Mesendoderm (in vitro differentiated cells): ENCODE measurements at regions not wholly inside any gene's neighbourhood (a gene's known extent, or its start where the extent isn't known, plus 50 kb on each side); places are given as distances from the start of the nearest gene placed in this dataset.

Experiments used
- DNase-seq: peaks from one replicate; pipeline ENCODE4 v3.0.0; 2013
- H2AK5ac ChIP-seq: 2 replicates; pipeline ENCODE4 v1.6.1; 2013; ENCODE audit warnings: low read length, inconsistent platforms
- H2BK120ac ChIP-seq: 2 replicates; pipeline ENCODE4 v1.6.1; 2013; ENCODE audit warnings: low read depth, mild to moderate bottlenecking, low read length, moderate library complexity, mixed read lengths
- H2BK15ac ChIP-seq: replicated peaks from 2 replicates; pipeline ENCODE4 v1.6.1; 2013; ENCODE audit warnings: low read depth, mild to moderate bottlenecking, moderate library complexity
- H2BK5ac ChIP-seq: 2 replicates; pipeline ENCODE4 v1.6.1; 2013; ENCODE audit warnings: low read length, inconsistent platforms
- H3K18ac ChIP-seq: 2 replicates; pipeline ENCODE4 v1.6.1; 2013; ENCODE audit warnings: mild to moderate bottlenecking, low read length, mixed read lengths
- H3K23ac ChIP-seq: one replicate; pipeline ENCODE4 v1.6.1; 2013; ENCODE audit warnings: low read length
- H3K27ac ChIP-seq: 2 replicates; pipeline ENCODE4 v1.5.1; 2013; ENCODE audit warnings: low read depth, mild to moderate bottlenecking, inconsistent platforms, low read length, moderate library complexity
- H3K27me3 ChIP-seq: 2 replicates; pipeline ENCODE4 v1.6.1; 2013; ENCODE audit warnings: low read length, control low read depth, mild to moderate bottlenecking, inconsistent platforms; ENCODE audit not compliant: insufficient read depth, poor library complexity
- H3K36me3 ChIP-seq: 2 replicates; pipeline ENCODE4 v1.6.1; 2013; ENCODE audit warnings: low read length, inconsistent platforms; ENCODE audit not compliant: control insufficient read depth, insufficient read depth
- H3K4ac ChIP-seq: one replicate; pipeline ENCODE4 v1.6.1; 2013; ENCODE audit warnings: low read depth, mild to moderate bottlenecking, low read length, moderate library complexity
- H3K4me1 ChIP-seq: 2 replicates; pipeline ENCODE4 v1.6.1; 2013; ENCODE audit warnings: low read depth, low read length, inconsistent platforms; ENCODE audit not compliant: control insufficient read depth
- H3K4me2 ChIP-seq: 2 replicates; pipeline ENCODE4 v1.6.1; 2013; ENCODE audit warnings: low read length
- H3K4me3 ChIP-seq: 2 replicates; pipeline ENCODE4 v1.5.1; 2013; ENCODE audit warnings: mild to moderate bottlenecking, low read length
- H3K56ac ChIP-seq: one replicate; pipeline ENCODE4 v1.6.1; 2013; ENCODE audit warnings: low read length
- H3K79me1 ChIP-seq: 2 replicates; pipeline ENCODE4 v1.6.1; 2013; ENCODE audit warnings: low read length, inconsistent platforms
- H3K79me2 ChIP-seq: 2 replicates; pipeline ENCODE4 v1.6.1; 2013; ENCODE audit warnings: mild to moderate bottlenecking, low read length; ENCODE audit not compliant: control insufficient read depth, insufficient read depth
- H3K9ac ChIP-seq: 2 replicates; pipeline ENCODE4 v1.6.1; 2013; ENCODE audit warnings: low read length, inconsistent platforms
- H4K5ac ChIP-seq: one replicate; pipeline ENCODE4 v1.6.1; 2013; ENCODE audit warnings: low read length
- H4K8ac ChIP-seq: one replicate; pipeline ENCODE4 v1.6.1; 2013; ENCODE audit warnings: low read depth, mild to moderate bottlenecking, control low read depth, low read length, moderate library complexity
- WGBS: extraction: QIAGEN DNeasy Blood & Tissue Kit; methylation state at CpG from one replicate; pipeline ENCODE4 v1.1.7; 2013; ENCODE audit warnings: low lambda C conversion rate, missing lambda C conversion rate; ENCODE audit not compliant: insufficient coverage; ENCODE audit errors: extremely low coverage; 5-methylcytosine and 5-hydroxymethylcytosine counted together

GRCh38 chr7:17534348-17534747, 235.9 kb downstream of the AHR start:
- no peaks in the 10 kb centered on the region for H3K79me2 ChIP-seq
- no peak overlapping the region for H3K4ac ChIP-seq
- no peak overlapping the region for H4K5ac ChIP-seq
- H3K27me3 ChIP-seq: no peaks in the 10 kb centered on the region
- H2BK120ac ChIP-seq: no peak overlapping the region
- no peaks in the 10 kb centered on the region for H3K79me1 ChIP-seq
- H3K36me3 ChIP-seq: no peaks in the 10 kb centered on the region
- H4K8ac ChIP-seq: no peak overlapping the region
- H3K4me3 ChIP-seq: no peak overlapping the region
- H3K9ac ChIP-seq: no peak overlapping the region
- H3K23ac ChIP-seq: no peak overlapping the region
- no peak for DNase-seq
- no CpG with 5 or more reads among the region's 3 CpGs for WGBS
- H2AK5ac ChIP-seq: no peak overlapping the region
- H3K18ac ChIP-seq: no peak overlapping the region
- no peak overlapping the region for H2BK5ac ChIP-seq
- H3K27ac ChIP-seq: no peak overlapping the region
- H3K4me1 ChIP-seq: no peaks in the 10 kb centered on the region
- no peak overlapping the region for H3K4me2 ChIP-seq
- H3K56ac ChIP-seq: no peak overlapping the region
- no peak overlapping the region for H2BK15ac ChIP-seq

GRCh38 chr7:17535776-17536175, 237.3 kb downstream of the AHR start:
- H2BK15ac ChIP-seq: no peak overlapping the region
- H3K9ac ChIP-seq: no peak overlapping the region
- no peak overlapping the region for H3K4me2 ChIP-seq
- no peak overlapping the region for H2BK5ac ChIP-seq
- H3K27ac ChIP-seq: no peak overlapping the region
- H3K4me1 ChIP-seq: no peaks in the 10 kb centered on the region
- no CpG with 5 or more reads among the region's 1 CpG for WGBS
- H2AK5ac ChIP-seq: no peak overlapping the region
- no peak overlapping the region for H3K23ac ChIP-seq
- no peak overlapping the region for H3K56ac ChIP-seq
- H3K79me1 ChIP-seq: no peaks in the 10 kb centered on the region
- no peaks in the 10 kb centered on the region for H3K27me3 ChIP-seq
- no peak overlapping the region for H3K18ac ChIP-seq
- H3K79me2 ChIP-seq: no peaks in the 10 kb centered on the region
- no peak overlapping the region for H3K4ac ChIP-seq
- H3K36me3 ChIP-seq: no peaks in the 10 kb centered on the region
- no peak for DNase-seq
- no peak overlapping the region for H2BK120ac ChIP-seq
- no peak overlapping the region for H4K8ac ChIP-seq
- H3K4me3 ChIP-seq: no peak overlapping the region
- H4K5ac ChIP-seq: no peak overlapping the region

GRCh38 chr7:17544401-17544800, 245.9 kb downstream of the AHR start:
- H3K18ac ChIP-seq: no peak overlapping the region
- no peaks in the 10 kb centered on the region for H3K79me1 ChIP-seq
- H2BK15ac ChIP-seq: no peak overlapping the region
- H3K4me2 ChIP-seq: no peak overlapping the region
- no peak overlapping the region for H2BK120ac ChIP-seq
- no peak overlapping the region for H3K4ac ChIP-seq
- no peaks in the 10 kb centered on the region for H3K4me1 ChIP-seq
- H3K27ac ChIP-seq: no peak overlapping the region
- no peak overlapping the region for H2AK5ac ChIP-seq
- H3K23ac ChIP-seq: no peak overlapping the region
- H3K79me2 ChIP-seq: no peaks in the 10 kb centered on the region
- H3K4me3 ChIP-seq: no peak overlapping the region
- no peak overlapping the region for H2BK5ac ChIP-seq
- no CpG with 5 or more reads among the region's 2 CpGs for WGBS
- H3K36me3 ChIP-seq: no peaks in the 10 kb centered on the region
- H4K5ac ChIP-seq: no peak overlapping the region
- no peak overlapping the region for H4K8ac ChIP-seq
- H3K56ac ChIP-seq: no peak overlapping the region
- DNase-seq: no peak
- H3K9ac ChIP-seq: no peak overlapping the region
- no peaks in the 10 kb centered on the region for H3K27me3 ChIP-seq

- no peak overlapping the region for H3K56ac ChIP-seq
- no peak overlapping the region for H2BK15ac ChIP-seq
- H2AK5ac ChIP-seq: no peak overlapping the region
- no peaks in the 10 kb centered on the region for H3K79me2 ChIP-seq
- H3K4me2 ChIP-seq: no peak overlapping the region
- DNase-seq: no peak
- no peaks in the 10 kb centered on the region for H3K79me1 ChIP-seq
- H3K4me3 ChIP-seq: no peak overlapping the region
- H2BK120ac ChIP-seq: no peak overlapping the region
- no peak overlapping the region for H4K8ac ChIP-seq
- no peak overlapping the region for H4K5ac ChIP-seq
- H3K27ac ChIP-seq: no peak overlapping the region
- no peak overlapping the region for H3K4ac ChIP-seq
- no peak overlapping the region for H3K9ac ChIP-seq
- H3K18ac ChIP-seq: no peak overlapping the region
- no peak overlapping the region for H3K23ac ChIP-seq
- H3K4me1 ChIP-seq: no peaks in the 10 kb centered on the region
- H3K36me3 ChIP-seq: no peaks in the 10 kb centered on the region
- no peak overlapping the region for H2BK5ac ChIP-seq
- H3K27me3 ChIP-seq: no peaks in the 10 kb centered on the region
Observed at GRCh38 chr7:17545348-17545747, 246.9 kb downstream of the AHR start.

GRCh38 chr7:17546189-17546588, 247.7 kb downstream of the AHR start:
- Histone ChIP-seq H3K27me3 (no peaks in the 10 kb centered on the region), H2BK15ac (no peak overlapping the region), H3K4me3 (no peak overlapping the region), H3K4me1 (no peaks in the 10 kb centered on the region), H4K8ac (no peak overlapping the region), H4K5ac (no peak overlapping the region), H2BK5ac (no peak overlapping the region), H3K56ac (no peak overlapping the region), H3K4me2 (no peak overlapping the region), H2BK120ac (no peak overlapping the region), H3K36me3 (no peaks in the 10 kb centered on the region), H3K79me1 (no peaks in the 10 kb centered on the region), H3K27ac (no peak overlapping the region), H2AK5ac (no peak overlapping the region), H3K18ac (no peak overlapping the region), H3K9ac (no peak overlapping the region), H3K4ac (no peak overlapping the region), H3K23ac (no peak overlapping the region), H3K79me2 (no peaks in the 10 kb centered on the region)
- DNase-seq: no peak
- WGBS: no CpG with 5 or more reads among the region's 3 CpGs

GRCh38 chr7:17546592-17546991, 248.1 kb downstream of the AHR start:
- WGBS: no CpG with 5 or more reads among the region's 1 CpG
- Histone ChIP-seq H2AK5ac (no peak overlapping the region), H3K36me3 (no peaks in the 10 kb centered on the region), H3K4ac (no peak overlapping the region), H3K9ac (no peak overlapping the region), H2BK5ac (no peak overlapping the region), H3K56ac (no peak overlapping the region), H4K8ac (no peak overlapping the region), H3K4me1 (no peaks in the 10 kb centered on the region), H3K4me2 (no peak overlapping the region), H3K27ac (no peak overlapping the region), H4K5ac (no peak overlapping the region), H3K79me2 (no peaks in the 10 kb centered on the region), H3K18ac (no peak overlapping the region), H2BK15ac (no peak overlapping the region), H3K79me1 (no peaks in the 10 kb centered on the region), H3K27me3 (no peaks in the 10 kb centered on the region), H3K23ac (no peak overlapping the region), H3K4me3 (no peak overlapping the region), H2BK120ac (no peak overlapping the region)
- DNase-seq: no peak
